Effector memory CD4-positive, alpha-beta T cell (primary cell): ENCODE measurements at regions not wholly inside any gene's neighbourhood (a gene's known extent, or its start where the extent isn't known, plus 50 kb on each side); places are given as distances from the start of the nearest gene placed in this dataset.
"Not testable (repeated sequence)": the region's sequence is repeated elsewhere in the genome, so short reads cannot be mapped to it uniquely, and the experiment has no call there.

Experiments
- DNase-seq, 3 donors: peaks; one replicate each; pipeline ENCODE4 v3.0.0-alpha.2; 2020
- H3K27ac ChIP-seq: 2 replicates; pipeline ENCODE4 v1.7.0; 2013; ENCODE audit warnings: mild to moderate bottlenecking, low read length, moderate library complexity; ENCODE audit not compliant: insufficient read depth, poor library complexity, severe bottlenecking
- H3K27me3 ChIP-seq: replicated peaks from 2 replicates; pipeline ENCODE4 v1.7.0; 2013; ENCODE audit warnings: mild to moderate bottlenecking, low read length; ENCODE audit not compliant: insufficient read depth, control insufficient read depth, poor library complexity, severe bottlenecking
- H3K36me3 ChIP-seq: 2 replicates; pipeline ENCODE4 v1.7.0; 2013; ENCODE audit warnings: mild to moderate bottlenecking, low read length, moderate library complexity; ENCODE audit not compliant: control insufficient read depth, insufficient read depth
- H3K4me1 ChIP-seq: 2 replicates; pipeline ENCODE4 v1.7.0; 2013; ENCODE audit warnings: low read length, mild to moderate bottlenecking; ENCODE audit not compliant: control insufficient read depth, insufficient read depth, poor library complexity, severe bottlenecking
- H3K4me3 ChIP-seq: 2 replicates; pipeline ENCODE4 v1.7.0; 2013; ENCODE audit warnings: low read length, low read depth, mild to moderate bottlenecking; ENCODE audit not compliant: insufficient read depth, poor library complexity, severe bottlenecking
- H3K9me3 ChIP-seq: 2 replicates; pipeline ENCODE4 v1.7.0; 2013; ENCODE audit warnings: mild to moderate bottlenecking, low read length, moderate library complexity; ENCODE audit not compliant: control insufficient read depth

DNA sequence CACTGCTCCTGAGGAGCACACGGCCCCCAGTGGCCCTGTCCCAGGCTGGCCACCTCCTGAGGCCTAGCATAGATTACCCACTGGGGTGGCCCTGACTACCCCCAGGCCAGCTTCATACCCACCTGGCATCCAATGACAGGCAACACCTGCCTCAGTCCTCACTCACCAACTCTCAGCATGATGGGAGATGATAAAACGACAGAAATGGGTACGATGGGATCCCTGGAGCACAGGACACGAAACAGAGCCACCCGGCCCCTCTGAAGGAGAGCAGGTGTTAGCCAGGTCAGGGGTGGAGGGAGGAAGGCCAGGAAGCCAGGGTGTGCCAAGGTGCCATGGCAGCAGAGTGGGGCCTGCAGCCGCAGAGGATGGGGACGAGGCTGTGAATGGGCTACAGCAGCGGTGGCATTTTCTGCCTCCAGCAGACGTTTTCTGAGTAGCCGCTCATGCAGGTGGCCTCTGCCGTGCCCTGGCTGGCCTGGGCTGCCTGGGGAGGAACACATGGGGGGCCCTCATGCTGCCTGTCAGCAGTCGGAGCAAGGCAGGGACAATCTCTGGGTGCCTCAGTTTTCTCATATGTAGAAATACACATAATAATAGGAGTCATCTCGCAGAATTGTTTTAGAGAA, 50.2 kb upstream of the FGF3 start:
- DNase-seq, result no peak
- Histone ChIP-seq H3K36me3 (no peaks in the 10 kb centered on the region), H3K9me3 (no peaks in the 10 kb centered on the region), H3K4me3 (no peak overlapping the region), H3K27ac (no peak overlapping the region), H3K27me3 (no peaks in the 10 kb centered on the region), H3K4me1 (no peaks in the 10 kb centered on the region)

DNA sequence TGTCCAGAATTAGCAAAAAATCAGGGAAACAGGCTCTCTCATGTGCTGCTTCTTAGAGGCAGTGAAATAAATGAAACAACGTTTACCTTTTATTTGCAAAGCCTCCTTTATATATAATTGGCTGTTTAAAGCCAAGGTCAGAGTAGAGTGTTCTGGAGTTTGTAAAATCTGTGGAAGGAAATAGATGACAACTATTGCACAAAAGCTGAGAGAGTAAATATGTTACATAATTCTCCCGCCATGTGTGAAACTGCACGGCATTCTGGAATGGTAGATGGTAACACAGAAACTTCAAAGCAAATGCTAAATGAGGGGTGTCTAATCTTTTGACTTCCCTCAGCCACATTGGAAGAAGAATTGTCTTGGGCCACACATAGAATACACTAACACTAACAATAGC, 51.5 kb upstream of the FGF3 start:
- Histone ChIP-seq H3K27ac (no peak overlapping the region), H3K4me1 (no peaks in the 10 kb centered on the region), H3K36me3 (no peaks in the 10 kb centered on the region), H3K27me3 (no peaks in the 10 kb centered on the region), H3K4me3 (no peak overlapping the region), H3K9me3 (no peaks in the 10 kb centered on the region)
- no peak for DNase-seq

DNA sequence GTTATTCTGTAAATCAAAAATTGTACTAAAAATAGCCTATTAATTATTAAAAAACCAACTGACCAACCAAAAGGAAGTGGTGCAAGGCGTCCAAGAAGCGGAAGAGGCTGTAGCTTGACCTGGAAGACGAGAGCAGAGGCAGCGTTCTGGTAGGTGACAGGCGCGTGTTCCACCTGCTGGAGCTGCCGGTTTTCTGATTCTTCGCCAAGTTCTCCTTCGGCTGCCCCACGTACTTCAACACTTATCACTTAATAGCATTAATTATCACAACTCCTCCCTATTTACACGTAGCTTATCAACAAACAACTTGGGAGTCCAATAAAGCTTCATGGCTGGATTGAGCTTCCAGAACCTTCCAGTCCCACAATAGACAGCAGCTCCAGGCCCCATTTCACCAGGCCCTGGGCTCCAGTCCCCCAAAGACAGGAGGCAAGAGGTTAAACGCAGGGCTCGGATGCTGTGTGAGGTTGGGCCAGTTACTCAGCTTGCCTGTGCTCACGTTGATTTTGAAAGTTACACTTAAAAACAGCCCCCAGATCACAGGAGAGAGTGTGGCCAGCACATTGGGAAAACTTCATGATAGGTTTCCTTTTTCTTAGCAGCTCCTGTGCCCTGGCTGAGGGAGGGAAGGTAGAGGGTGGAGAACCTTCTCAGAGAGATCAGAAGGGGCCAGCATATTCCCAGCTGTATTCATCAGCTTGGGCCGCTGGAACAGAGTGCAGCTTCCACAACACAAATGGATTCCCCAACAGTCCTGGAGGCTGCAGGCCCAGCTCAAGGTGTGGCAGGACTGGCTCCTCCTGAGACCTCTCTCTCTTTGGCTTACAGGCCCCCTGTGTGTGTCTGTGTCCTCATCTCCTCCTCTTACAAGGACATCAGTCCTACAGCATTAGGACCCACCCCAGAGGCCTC, 54.2 kb upstream of the FGF3 start:
- H3K4me1 ChIP-seq, result no peaks in the 10 kb centered on the region
- DNase-seq, result no peak
- H3K27ac ChIP-seq, result no peak overlapping the region
- H3K36me3 ChIP-seq, result no peaks in the 10 kb centered on the region
- no peak overlapping the region for H3K4me3 ChIP-seq
- H3K27me3 ChIP-seq, result no peaks in the 10 kb centered on the region
- H3K9me3 ChIP-seq, result no peaks in the 10 kb centered on the region

DNA sequence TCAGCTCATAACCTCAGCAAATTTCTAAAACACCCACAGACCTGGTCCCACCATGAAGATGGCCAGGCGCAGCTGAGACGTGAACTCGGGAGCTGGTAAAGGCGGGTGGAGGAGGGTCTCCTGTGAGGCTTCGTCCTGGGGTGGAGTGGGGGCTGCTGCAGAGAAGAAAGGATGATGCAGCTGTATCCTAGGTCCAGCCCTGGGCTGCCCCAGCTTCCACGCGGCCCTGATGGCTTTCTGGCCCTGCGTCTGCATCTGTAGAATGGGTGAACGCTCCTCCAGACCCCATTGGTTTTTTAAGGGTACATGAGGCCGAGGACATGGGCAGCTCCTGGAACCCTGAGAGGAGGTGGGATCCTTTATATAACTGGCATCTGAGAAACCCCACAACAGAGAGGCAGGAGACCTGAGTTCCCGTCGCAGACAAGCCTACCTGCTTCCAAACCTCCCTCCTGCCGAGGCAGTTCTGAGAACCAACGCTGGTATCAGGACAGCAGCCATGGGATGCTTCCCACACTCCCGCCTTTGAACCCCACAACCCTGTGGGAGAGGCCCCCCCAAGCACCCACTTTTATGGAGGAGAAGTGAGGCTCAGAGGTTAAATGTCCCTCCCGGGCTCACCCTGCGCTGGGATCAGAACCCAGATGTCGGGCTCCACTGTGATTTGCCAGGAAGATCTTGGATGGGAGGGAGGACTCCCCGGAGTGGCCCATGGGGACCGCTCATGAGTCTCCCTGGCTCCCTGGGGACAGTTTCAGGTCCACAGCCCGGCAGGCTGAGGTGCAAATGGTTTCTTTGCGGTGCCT, 55.2 kb upstream of the FGF3 start:
- no peaks in the 10 kb centered on the region for H3K9me3 ChIP-seq
- H3K27me3 ChIP-seq, result no peaks in the 10 kb centered on the region
- DNase-seq, result no peak
- no peak overlapping the region for H3K27ac ChIP-seq
- H3K36me3 ChIP-seq, result no peaks in the 10 kb centered on the region
- H3K4me1 ChIP-seq, result no peaks in the 10 kb centered on the region
- H3K4me3 ChIP-seq, result no peak overlapping the region

DNA sequence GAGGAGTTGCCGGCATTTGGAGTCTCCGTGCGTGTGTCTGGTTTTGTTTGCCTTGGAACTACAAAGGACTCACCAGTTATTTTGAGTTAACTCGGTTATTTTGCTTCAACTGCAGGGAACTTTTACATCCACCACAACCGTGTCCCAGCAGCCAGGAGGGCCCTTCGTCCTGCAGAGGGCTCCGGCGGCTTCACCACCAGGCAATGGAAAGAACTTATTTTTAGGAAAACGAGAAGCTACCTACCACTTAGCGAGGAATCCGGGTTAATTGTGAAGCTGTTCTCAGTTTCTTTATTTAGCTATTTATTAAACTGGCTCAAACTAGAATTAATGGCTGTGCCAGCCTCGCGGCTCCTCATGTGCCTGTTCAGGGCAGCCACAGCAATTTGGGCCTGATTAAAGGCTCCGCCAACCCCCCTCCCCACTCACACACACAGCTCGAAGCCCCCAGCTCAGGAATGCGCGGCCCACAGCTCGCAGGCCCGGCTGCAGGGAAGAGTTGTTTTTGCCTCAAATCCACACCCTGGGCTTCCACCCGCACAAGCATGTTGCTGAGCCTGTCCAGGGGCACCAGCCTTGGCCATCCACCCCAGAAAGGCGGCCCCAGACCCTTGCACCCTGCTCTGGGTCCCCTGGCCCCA, 55.9 kb upstream of the FGF3 start:
- no peaks in the 10 kb centered on the region for H3K4me1 ChIP-seq
- H3K27ac ChIP-seq, result no peak overlapping the region
- no peak overlapping the region for H3K4me3 ChIP-seq
- no peaks in the 10 kb centered on the region for H3K36me3 ChIP-seq
- DNase-seq, result no peak
- no peaks in the 10 kb centered on the region for H3K27me3 ChIP-seq
- H3K9me3 ChIP-seq, result no peaks in the 10 kb centered on the region

DNA sequence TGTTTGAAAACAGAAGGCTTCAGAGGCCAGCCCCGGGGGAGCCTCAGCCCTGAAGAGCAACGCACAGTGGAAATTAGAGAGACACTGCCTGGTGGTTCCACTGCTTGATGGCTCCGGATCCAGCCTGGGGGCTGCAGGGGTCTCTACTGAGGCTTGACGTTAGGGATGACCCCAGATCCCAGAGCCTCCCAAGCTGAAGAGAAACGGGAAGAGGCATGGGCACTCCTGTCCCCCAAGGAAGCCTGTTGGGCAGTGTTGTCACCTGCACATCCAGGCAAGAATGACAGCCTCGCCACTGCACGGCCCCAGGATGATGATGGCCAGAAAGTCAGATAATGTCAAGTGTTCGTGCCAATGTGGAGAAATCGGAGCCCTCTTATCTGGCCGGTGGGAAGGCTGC, 56.8 kb upstream of the FGF3 start:
- Histone ChIP-seq H3K27ac (no peak overlapping the region), H3K36me3 (no peaks in the 10 kb centered on the region), H3K4me1 (no peaks in the 10 kb centered on the region), H3K9me3 (no peaks in the 10 kb centered on the region), H3K27me3 (no peaks in the 10 kb centered on the region), H3K4me3 (no peak overlapping the region)
- DNase-seq, result no peak

DNA sequence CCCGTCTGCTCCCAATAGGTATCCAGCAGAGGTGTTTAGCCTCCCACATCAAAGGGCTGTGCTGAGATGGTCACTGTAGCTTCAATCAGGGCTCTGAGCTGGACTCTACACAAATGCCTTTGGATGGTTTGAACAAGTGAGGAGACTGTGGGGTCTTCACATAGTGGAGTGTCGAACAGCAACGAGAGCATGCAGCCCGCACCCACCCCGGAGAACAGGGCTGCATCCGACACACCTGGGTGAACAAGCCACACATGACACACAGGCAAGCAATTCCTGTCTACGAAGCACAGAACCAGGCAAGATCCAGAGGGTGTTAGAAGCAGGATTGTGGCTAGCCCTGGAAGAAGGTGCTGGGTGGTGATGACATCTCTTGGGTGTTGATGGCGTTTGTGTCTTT, 58.0 kb upstream of the FGF3 start:
- Histone ChIP-seq H3K27ac (no peak overlapping the region), H3K9me3 (no peaks in the 10 kb centered on the region), H3K36me3 (no peaks in the 10 kb centered on the region), H3K27me3 (no peaks in the 10 kb centered on the region), H3K4me1 (no peaks in the 10 kb centered on the region), H3K4me3 (no peak overlapping the region)
- no peak for DNase-seq

DNA sequence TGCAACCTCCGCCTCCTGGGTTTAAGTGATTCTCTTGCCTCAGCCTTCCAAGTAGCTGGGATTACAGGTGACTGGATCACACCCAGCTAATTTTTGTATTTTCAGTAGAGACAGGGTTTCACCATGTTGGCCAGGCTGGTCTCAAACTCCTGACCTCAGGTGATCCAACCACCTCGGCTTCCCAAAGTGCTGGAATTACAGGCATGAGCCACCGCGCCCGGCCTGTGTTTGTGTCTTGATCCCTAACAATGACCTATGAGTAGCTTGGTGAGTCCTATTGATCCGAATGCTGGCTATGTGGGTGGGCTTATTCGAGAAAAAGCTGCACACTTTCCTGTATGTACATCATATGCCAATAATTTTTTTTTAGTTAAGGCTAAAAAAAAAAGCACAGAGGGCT, 58.5 kb upstream of the FGF3 start:
- not testable (repeated sequence) for H3K27me3 ChIP-seq

DNA sequence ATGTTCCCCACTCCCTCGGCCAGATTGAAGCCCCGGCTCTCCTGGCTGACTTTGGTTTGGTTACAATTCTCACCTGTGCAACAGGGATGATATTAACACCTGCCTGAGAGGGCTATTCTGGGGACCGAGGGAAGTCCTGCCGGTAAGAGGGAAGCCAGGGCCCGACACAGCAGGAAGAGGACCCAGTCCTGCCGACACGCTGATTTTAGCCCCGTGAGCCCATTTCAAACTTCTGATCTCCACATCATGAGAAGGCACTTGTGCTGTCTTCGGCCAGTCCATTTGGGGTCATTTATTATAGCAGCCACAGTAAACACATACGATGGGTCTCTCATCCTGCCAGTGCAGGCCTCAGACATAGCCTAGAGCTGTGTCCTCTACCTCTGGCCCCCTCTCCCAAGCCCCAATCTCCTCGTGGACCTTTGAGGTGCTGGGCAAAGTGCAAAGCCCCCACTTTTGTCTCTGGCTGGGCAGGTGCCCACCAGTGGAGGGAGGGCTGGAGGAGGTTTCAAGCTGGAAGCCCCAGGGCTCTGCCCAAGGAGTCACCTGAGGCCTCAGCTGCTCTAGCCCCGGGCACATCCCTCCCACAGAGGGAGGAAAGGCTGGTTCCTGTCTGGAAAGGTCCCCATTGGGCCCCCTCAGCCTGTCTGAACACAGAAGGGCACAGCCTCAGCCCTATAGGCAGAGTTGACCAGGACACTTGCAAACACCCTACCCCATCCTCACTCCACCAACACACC, 59.1 kb upstream of the FGF3 start:
- Histone ChIP-seq H3K36me3 (no peaks in the 10 kb centered on the region), H3K27me3 (no peaks in the 10 kb centered on the region), H3K9me3 (no peaks in the 10 kb centered on the region), H3K4me3 (no peak overlapping the region), H3K27ac (no peak overlapping the region), H3K4me1 (no peaks in the 10 kb centered on the region)
- DNase-seq, result no peak

More for the DNA sequence above, 58.5 kb upstream of the FGF3 start:
- not testable (repeated sequence) for DNase-seq, H3K9me3 ChIP-seq, H3K4me1 ChIP-seq, H3K4me3 ChIP-seq, H3K27ac ChIP-seq, H3K36me3 ChIP-seq
